Body of pancreas (tissue), 4 donors: ENCODE measurements at regions not wholly inside any gene's neighbourhood (a gene's known extent, or its start where the extent isn't known, plus 50 kb on each side); places are given as distances from the start of the nearest gene placed in this dataset.

Source experiments
- ATAC-seq: fragments of 150-250 bp; one replicate; pipeline ENCODE4 v1.9.1; 2016
- DNase-seq, 4 donors: peaks; one replicate each; pipeline ENCODE4 v3.0.0-alpha.2; 2019
- H3K27ac ChIP-seq, 4 donors: fragments of 200-600 bp; sonication (generic); 1 replicate in 3 of 4; 2 replicates in 1 of 4; pipeline versions ENCODE4 v1.5.1 to v1.6.1; 2016 to 2019; ENCODE audit warnings: mild to moderate bottlenecking in 1 of 4, mixed read lengths in 1 of 4, moderate library complexity in 1 of 4
- H3K27me3 ChIP-seq, 2 donors: fragments of 200-600 bp; sonication (generic); one replicate each; pipeline ENCODE4 v1.6.0; 2016; ENCODE audit warnings: mild to moderate bottlenecking in 1 of 2
- H3K36me3 ChIP-seq, 2 donors: fragments of 200-600 bp; sonication (generic); replicated peaks in 1 of 2; 2 replicates each; pipeline ENCODE4 v1.5.1; 2016; ENCODE audit warnings: low read depth in 2 of 2; ENCODE audit not compliant: insufficient read depth in 1 of 2
- H3K4me1 ChIP-seq: fragments of 200-600 bp; sonication (generic); one replicate; pipeline ENCODE4 v1.6.0; 2016
- H3K4me3 ChIP-seq, 2 donors: fragments of 200-600 bp; sonication (generic); 1 replicate in 1 of 2; 2 replicates in 1 of 2; pipeline ENCODE4 v1.5.1; 2016 to 2019
- H3K9me3 ChIP-seq, 3 donors: fragments of 200-600 bp; sonication (generic); 1 replicate in 2 of 3; 2 replicates in 1 of 3; pipeline ENCODE4 v1.5.1; 2016
- CTCF ChIP-seq, 7 experiments: fragments of 450-650 bp in 4 of 7; fragments of 200-600 bp in 3 of 7; sonication (generic) in 3 of 7; IDR thresholded peaks; one replicate each; pipeline ENCODE4 v1.5.1; 2016 to 2019; ENCODE audit warnings: antibody characterized with exemption in 7 of 7
- POLR2A ChIP-seq, 3 donors: fragments of 450-650 bp; IDR thresholded peaks; one replicate each; pipeline ENCODE4 v1.6.1; 2016; ENCODE audit warnings: antibody characterized with exemption in 3 of 3, mild to moderate bottlenecking in 2 of 3
- WGBS, 2 donors: methylation state at CpG; one replicate each; pipeline ENCODE4 v1.1.5; 2017; 5-methylcytosine and 5-hydroxymethylcytosine counted together
- intact Hi-C: fragments of 100-400 bp; cut with DNase I; formaldehyde crosslinking; loops from one replicate; pipeline ENCODE4 v1.15.1; 2023

- 39 to 64% methylated on average over 3 of the region's 3 CpGs for WGBS, 2 donors
- no peak for TF ChIP-seq POLR2A (IDR thresholded peaks at IDR 0.05)
- no peak for TF ChIP-seq CTCF (IDR thresholded peaks at IDR 0.05)
- Histone ChIP-seq H3K36me3 (no peaks in the 10 kb centered on the region), H3K27me3 (no peaks in the 10 kb centered on the region), H3K4me1 (peaks cover 5% of the 10 kb centered on the region), H3K4me3 (no peak overlapping the region), H3K27ac (peak overlapping the region in 1 of 4 donors; percentile 37), H3K9me3 (no peaks in the 10 kb centered on the region)
- ATAC-seq (no peak), DNase-seq (no peak)
- intact Hi-C loops, result loop anchor here (10.0 kb wide), 1 partner anchor 445 kb away; no protein-coding TSS in a partner anchor
These were observed 63.9 kb downstream of the NDUFS5 start for GRCh38 chr1:39089931-39090521.

GRCh38 chr1:39090757-39091380, 64.7 kb downstream of the NDUFS5 start:
- Histone ChIP-seq H3K4me1 (peaks cover 5% of the 10 kb centered on the region), H3K36me3 (no peaks in the 10 kb centered on the region), H3K27ac (no peak overlapping the region), H3K9me3 (no peaks in the 10 kb centered on the region), H3K27me3 (no peaks in the 10 kb centered on the region), H3K4me3 (no peak overlapping the region)
- no peak for TF ChIP-seq CTCF (IDR thresholded peaks at IDR 0.05)
- TF ChIP-seq POLR2A (IDR thresholded peaks at IDR 0.05), result no peak
- intact Hi-C loops, result no loop called here
- 79 to 82% methylated on average over 3 of the region's 3 CpGs for WGBS, 2 donors
- ATAC-seq (no peak), DNase-seq (no peak)

GRCh38 chr1:39091845-39092645, 65.9 kb downstream of the NDUFS5 start:
- no peak overlapping the region for H3K27ac ChIP-seq
- ATAC-seq (peak; percentile 86), DNase-seq (peak; percentile 72 to 87 (median 82))
- TF ChIP-seq POLR2A (IDR thresholded peaks at IDR 0.05) (no peak), CTCF (IDR thresholded peaks at IDR 0.05) (peak; percentile 41 to 85 (median 67))
- H3K4me1 ChIP-seq, result peaks cover 5% of the 10 kb centered on the region
- H3K36me3 ChIP-seq, result no peaks in the 10 kb centered on the region
- no peaks in the 10 kb centered on the region for H3K9me3 ChIP-seq
- H3K27me3 ChIP-seq, result no peaks in the 10 kb centered on the region
- intact Hi-C loops, result no loop called here
- H3K4me3 ChIP-seq, result no peak overlapping the region
- 12 to 24% methylated on average over 7 of the region's 7 CpGs for WGBS, 2 donors

- Histone ChIP-seq H3K27ac (no peak overlapping the region), H3K4me3 (no peak overlapping the region), H3K27me3 (no peaks in the 10 kb centered on the region), H3K9me3 (no peaks in the 10 kb centered on the region), H3K4me1 (peaks cover 5% of the 10 kb centered on the region), H3K36me3 (no peaks in the 10 kb centered on the region)
- TF ChIP-seq CTCF (IDR thresholded peaks at IDR 0.05) (no peak), POLR2A (IDR thresholded peaks at IDR 0.05) (no peak)
- intact Hi-C loops, result no loop called here
- DNase-seq (no peak), ATAC-seq (no peak)
- WGBS, 2 donors, result 79 to 84% methylated on average over 6 to 7 of the region's 7 CpGs
These were observed 68.5 kb downstream of the NDUFS5 start for GRCh38 chr1:39094685-39095084.
